Spleen (tissue), 11 donors: ENCODE measurements at regions not wholly inside any gene's neighbourhood (a gene's known extent, or its start where the extent isn't known, plus 50 kb on each side); places are given as distances from the start of the nearest gene placed in this dataset.

Experiments used
- DNase-seq: peaks from one replicate; pipeline ENCODE4 v3.0.0-alpha.2; 2020
- H3K27ac ChIP-seq, 8 donors: fragments of 200-600 bp; sonication (generic) in 7 of 8; 1 replicate in 4 of 8; 2 replicates in 4 of 8; pipeline versions ENCODE4 v1.5.0 to v1.8.0; 2016 to 2021; ENCODE audit warnings: inconsistent platforms in 4 of 8, mild to moderate bottlenecking in 4 of 8, moderate library complexity in 1 of 8
- H3K27me3 ChIP-seq, 7 donors: fragments of 200-600 bp; sonication (generic) in 6 of 7; replicated peaks in 1 of 7; 1 replicate in 4 of 7; 2 replicates in 3 of 7; pipeline versions ENCODE4 v1.5.0 to v1.8.0; 2016 to 2021; ENCODE audit warnings: inconsistent platforms in 3 of 7, mild to moderate bottlenecking in 1 of 7
- H3K36me3 ChIP-seq, 6 donors: fragments of 200-600 bp; sonication (generic) in 5 of 6; 1 replicate in 4 of 6; 2 replicates in 2 of 6; pipeline versions ENCODE4 v1.5.0 to v1.8.0; 2016 to 2021; ENCODE audit warnings: inconsistent platforms in 2 of 6
- H3K4me1 ChIP-seq, 6 donors: fragments of 200-600 bp; sonication (generic) in 5 of 6; 1 replicate in 3 of 6; 2 replicates in 3 of 6; pipeline versions ENCODE4 v1.5.0 to v1.8.0; 2016 to 2021; ENCODE audit warnings: inconsistent platforms in 3 of 6
- H3K4me3 ChIP-seq, 8 donors: fragments of 200-600 bp; sonication (generic) in 7 of 8; 1 replicate in 4 of 8; 2 replicates in 4 of 8; pipeline versions ENCODE4 v1.5.0 to v1.8.0; 2016 to 2021; ENCODE audit warnings: inconsistent platforms in 4 of 8, mild to moderate bottlenecking in 4 of 8, moderate library complexity in 2 of 8
- H3K9me3 ChIP-seq, 8 donors: fragments of 200-600 bp; sonication (generic) in 7 of 8; 1 replicate in 4 of 8; 2 replicates in 4 of 8; pipeline versions ENCODE4 v1.5.0 to v1.8.0; 2016 to 2021; ENCODE audit warnings: inconsistent platforms in 4 of 8
- CTCF ChIP-seq, 11 experiments: fragments of 200-600 bp in 7 of 11; fragments of 450-650 bp in 4 of 11; sonication (generic) in 4 of 11; IDR thresholded peaks in 8 of 11; conservative IDR thresholded peaks in 3 of 11; 1 replicate in 7 of 11; 2 replicates in 4 of 11; pipeline versions ENCODE4 v1.4.0 to v1.8.0; 2016 to 2021; ENCODE audit warnings: antibody characterized with exemption in 11 of 11, inconsistent platforms in 4 of 11, mild to moderate bottlenecking in 1 of 11
- POLR2A ChIP-seq, 3 donors: fragments of 450-650 bp; IDR thresholded peaks; one replicate each; pipeline ENCODE4 v1.5.1; 2017; ENCODE audit warnings: antibody characterized with exemption in 3 of 3, mild to moderate bottlenecking in 1 of 3
- POLR2AphosphoS5 ChIP-seq, 3 donors: sonication (generic); formaldehyde crosslinking; IDR thresholded peaks; one replicate each; pipeline ENCODE4 v1.5.1; 2017; ENCODE audit warnings: antibody characterized with exemption in 3 of 3
- WGBS, 5 donors: extraction: QIAGEN DNeasy Blood & Tissue Kit in 3 of 5; methylation state at CpG; one replicate each; pipeline versions ENCODE4 v1.1.5 to v1.1.7; 2013 to 2018; 5-methylcytosine and 5-hydroxymethylcytosine counted together
- intact Hi-C: fragments of 100-400 bp; cut with DNase I; formaldehyde crosslinking; loops from one replicate; pipeline ENCODE4 v1.15.0; 2023; ENCODE audit warnings: low total_unique reads
- donor health status: healthy with polysubstance abuse.
- donor health status: DM: no; HTN: no; CAD: no; lungs with moderate emphysema.
- donor health status: DM: no; HTN: no; CAD: no.
- donor health status: Bipolar disorder and iron deficiency.
- donor health status: healthy.
- donor health status: DM: no; HTN: no; CAD: no.
- donor health status: DM: yes; HTN: yes; CAD: no.

- Histone ChIP-seq H3K36me3 (no peaks in the 10 kb centered on the region), H3K27me3 (peaks cover 0 to 13% (median 0%) of the 10 kb centered on the region in 7 donors), H3K4me1 (no peaks in the 10 kb centered on the region), H3K4me3 (no peak overlapping the region), H3K27ac (no peak overlapping the region), H3K9me3 (no peaks in the 10 kb centered on the region)
- DNase-seq, result no peak
- TF ChIP-seq POLR2A (IDR thresholded peaks at IDR 0.05) (no peak), POLR2AphosphoS5 (IDR thresholded peaks at IDR 0.05) (no peak), CTCF (IDR thresholded peaks at IDR 0.05 in 8 of 11, conservative IDR thresholded peaks at IDR 0.05 in 3 of 11) (no peak)
- intact Hi-C loops, result no loop called here
- WGBS, 5 donors, result 74 to 95% (median 84%) methylated on average over 3 of the region's 3 CpGs
Measured at GRCh38 chr6:132210886-132211563, 190.2 kb downstream of the MOXD1 start.

GRCh38 chr6:132209351-132209750 lies 191.9 kb downstream of the MOXD1 start:
- Histone ChIP-seq H3K27ac (no peak overlapping the region), H3K4me3 (no peak overlapping the region), H3K9me3 (no peaks in the 10 kb centered on the region), H3K36me3 (no peaks in the 10 kb centered on the region), H3K27me3 (peaks cover 0 to 13% (median 0%) of the 10 kb centered on the region in 7 donors), H3K4me1 (no peaks in the 10 kb centered on the region)
- TF ChIP-seq POLR2AphosphoS5 (IDR thresholded peaks at IDR 0.05), result no peak
- no peak for DNase-seq
- intact Hi-C loops, result no loop called here
- WGBS, 5 donors, result 63 to 95% (median 83%) methylated on average over 1 of the region's 1 CpG; no CpG with 5 or more reads in 1 of the 5 donors

- H3K27me3 ChIP-seq, result peaks cover 0 to 13% (median 0%) of the 10 kb centered on the region in 7 donors
- WGBS, 5 donors, result 81 to 89% (median 85%) methylated on average over 3 of the region's 3 CpGs
- no peak overlapping the region for H3K27ac ChIP-seq
- intact Hi-C loops, result no loop called here
- H3K9me3 ChIP-seq, result no peaks in the 10 kb centered on the region
- H3K36me3 ChIP-seq, result no peaks in the 10 kb centered on the region
- TF ChIP-seq POLR2AphosphoS5 (IDR thresholded peaks at IDR 0.05) (no peak), CTCF (IDR thresholded peaks at IDR 0.05 in 8 of 11, conservative IDR thresholded peaks at IDR 0.05 in 3 of 11) (no peak), POLR2A (IDR thresholded peaks at IDR 0.05) (no peak)
- no peak overlapping the region for H3K4me3 ChIP-seq
- H3K4me1 ChIP-seq, result no peaks in the 10 kb centered on the region
- no peak for DNase-seq
Measured at GRCh38 chr6:132207991-132208390, 193.3 kb downstream of the MOXD1 start.

- H3K4me3 ChIP-seq, result no peak overlapping the region
- H3K36me3 ChIP-seq, result no peaks in the 10 kb centered on the region
- H3K9me3 ChIP-seq, result no peaks in the 10 kb centered on the region
- H3K4me1 ChIP-seq, result peaks cover 0 to 3% (median 0%) of the 10 kb centered on the region in 6 donors
- intact Hi-C loops, result no loop called here
- no peak for DNase-seq
- H3K27ac ChIP-seq, result no peak overlapping the region
- H3K27me3 ChIP-seq, result peaks cover 0 to 13% (median 0%) of the 10 kb centered on the region in 7 donors
- TF ChIP-seq CTCF (IDR thresholded peaks at IDR 0.05 in 8 of 11, conservative IDR thresholded peaks at IDR 0.05 in 3 of 11), result no peak
- no peak for TF ChIP-seq POLR2AphosphoS5 (IDR thresholded peaks at IDR 0.05)
- no peak for TF ChIP-seq POLR2A (IDR thresholded peaks at IDR 0.05)
- WGBS, 5 donors, result 73 to 91% (median 81%) methylated on average over 1 of the region's 1 CpG
Measured at GRCh38 chr6:132205946-132206345, 195.3 kb downstream of the MOXD1 start.
